HG03108 (cell line): ENCODE measurements at regions not wholly inside any gene's neighbourhood (a gene's known extent, or its start where the extent isn't known, plus 50 kb on each side); places are given as distances from the start of the nearest gene placed in this dataset.
"Not testable (repeated sequence)": the region's sequence is repeated elsewhere in the genome, so short reads cannot be mapped to it uniquely, and the experiment has no call there.

ENCODE experiments used
- ATAC-seq: cut with Tn5 transposase; IDR thresholded peaks from one replicate; pipeline ENCODE4 v1.9.1; 2021; ENCODE audit warnings: moderate library complexity; ENCODE audit not compliant: unreplicated experiment

DNA sequence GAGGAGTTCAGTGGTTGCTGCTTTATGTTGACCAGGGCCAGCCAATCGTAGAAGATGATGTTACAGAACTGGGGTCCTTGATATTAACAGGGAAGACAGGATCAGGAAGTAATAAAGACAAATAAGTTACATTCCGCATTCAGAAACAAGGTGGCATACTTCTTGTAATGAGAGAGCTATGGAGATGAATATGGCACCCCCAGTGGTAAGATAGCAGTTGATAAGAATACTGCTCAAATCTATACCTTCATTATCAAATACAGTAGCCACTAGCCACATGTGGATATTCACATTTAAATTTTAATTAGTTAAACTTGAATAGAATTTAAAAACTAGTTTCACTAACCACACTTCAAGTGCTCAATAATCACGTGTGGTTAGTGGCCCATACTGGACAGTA, 290.4 kb upstream of the RBMS1 start:
- no peak for ATAC-seq

DNA sequence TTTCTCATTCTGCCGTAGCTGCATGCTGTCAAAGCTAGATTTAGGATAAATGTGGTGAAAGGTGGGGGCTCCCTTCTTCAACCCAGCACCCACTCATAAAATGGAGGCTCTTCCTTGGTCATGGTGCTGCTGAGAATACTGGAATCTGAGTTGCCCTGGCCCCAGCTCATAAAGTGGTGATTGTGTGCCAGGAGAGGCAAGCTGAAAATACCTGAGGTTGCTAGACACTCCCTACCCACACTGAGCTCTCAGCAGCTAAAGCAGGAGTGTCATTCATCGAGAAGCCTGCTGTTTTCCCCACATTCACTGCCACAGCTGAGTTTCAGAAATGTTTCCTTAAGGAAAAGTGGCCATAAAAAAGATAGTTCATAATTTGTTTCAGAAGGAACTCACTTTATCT, 297.1 kb upstream of the RBMS1 start:
- no peak for ATAC-seq

DNA sequence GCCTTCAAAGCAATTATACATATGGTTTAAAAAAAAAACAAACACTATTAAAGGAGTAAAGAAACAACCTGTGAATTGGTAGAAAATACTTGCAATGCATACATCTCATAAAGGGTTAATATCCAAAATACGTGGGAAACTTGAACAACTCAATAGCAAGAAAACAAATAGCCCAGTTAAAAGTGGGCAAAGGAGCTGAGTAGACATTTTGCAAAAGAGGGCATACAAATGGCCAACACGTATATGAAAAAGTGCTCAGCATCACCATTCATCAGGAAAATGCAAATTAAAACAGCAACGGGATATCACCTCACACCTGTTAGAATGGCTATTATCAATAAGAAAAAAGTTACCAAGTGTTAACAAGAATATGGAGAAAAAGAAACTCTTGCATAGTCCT, 298.3 kb upstream of the RBMS1 start:
- ATAC-seq: no peak

DNA sequence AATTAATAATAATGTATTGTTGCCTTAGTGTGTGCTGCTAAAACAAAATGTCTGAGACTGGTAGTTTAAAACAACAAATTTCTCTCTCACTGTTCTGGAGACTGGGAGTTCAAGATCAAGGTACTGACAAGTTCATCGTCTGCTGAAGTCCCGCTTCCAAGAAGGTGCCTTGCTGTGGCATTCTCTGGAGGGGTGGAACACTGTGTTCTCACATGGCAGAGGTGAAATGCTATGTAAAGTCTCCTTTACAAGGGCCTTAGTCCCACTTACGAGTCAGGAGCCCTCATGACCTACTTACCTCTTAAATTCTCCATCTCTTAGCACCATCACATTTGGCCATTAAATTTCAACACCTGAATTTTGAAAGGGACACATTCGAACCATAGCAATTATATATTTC, 299.2 kb upstream of the RBMS1 start:
- no peak for ATAC-seq

DNA sequence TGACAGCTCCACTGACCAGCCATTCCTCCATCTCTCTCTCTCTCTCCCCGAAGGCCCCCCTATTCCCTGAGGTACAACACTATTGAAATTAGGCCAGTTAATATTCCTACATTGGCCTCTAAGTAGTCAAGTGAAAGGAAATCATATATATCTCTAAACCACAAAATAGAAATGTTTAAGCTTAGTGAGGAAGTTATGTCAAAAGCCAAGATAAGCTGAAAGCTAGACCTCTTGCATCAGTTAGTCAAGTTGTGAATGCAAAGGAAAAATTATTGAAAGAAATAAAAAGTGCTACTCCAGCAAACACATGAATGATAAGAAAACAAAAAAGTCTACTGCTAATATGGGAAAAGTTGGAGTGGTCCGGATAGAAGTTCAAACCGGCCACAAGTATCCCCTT, 301.3 kb upstream of the RBMS1 start:
- ATAC-seq: no peak

DNA sequence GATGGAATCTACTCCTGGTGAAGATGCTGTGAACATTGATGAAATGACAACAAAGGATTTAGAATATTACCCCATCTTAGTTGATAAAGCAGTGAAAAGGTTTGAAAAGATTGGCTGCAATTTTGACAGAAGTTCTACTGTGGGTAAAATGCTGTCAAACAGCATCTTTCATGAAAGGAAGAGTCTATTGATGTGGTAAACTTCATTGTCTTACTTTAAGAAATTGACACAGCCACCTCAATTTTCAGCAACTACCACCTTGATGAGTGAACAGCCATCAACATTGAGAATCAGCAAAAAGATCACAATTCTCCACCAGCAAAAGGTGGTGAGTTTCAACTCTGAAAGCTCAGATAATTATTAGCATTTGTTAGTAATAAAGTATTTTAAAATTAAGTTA, 310.3 kb upstream of the RBMS1 start:
- no peak for ATAC-seq

DNA sequence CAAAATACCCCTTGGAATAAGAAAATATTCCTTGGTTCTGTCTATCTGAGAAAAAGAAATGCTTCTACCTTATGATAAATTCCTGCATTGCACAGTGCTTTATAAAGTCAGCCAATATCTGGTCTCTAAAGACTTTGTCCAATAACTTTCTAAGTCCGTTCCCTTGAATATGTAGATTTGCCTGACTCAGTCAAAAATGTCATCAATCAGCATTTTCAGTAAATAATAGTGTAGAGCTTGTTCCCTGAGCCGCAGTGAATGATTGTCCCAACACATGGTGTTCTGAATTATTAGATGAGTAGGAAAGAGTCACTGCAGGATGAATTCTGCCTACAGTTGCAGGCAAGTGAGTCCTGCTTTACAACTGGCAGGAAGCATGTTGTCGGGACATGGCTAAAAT, 316.8 kb upstream of the RBMS1 start:
- no peak for ATAC-seq

DNA sequence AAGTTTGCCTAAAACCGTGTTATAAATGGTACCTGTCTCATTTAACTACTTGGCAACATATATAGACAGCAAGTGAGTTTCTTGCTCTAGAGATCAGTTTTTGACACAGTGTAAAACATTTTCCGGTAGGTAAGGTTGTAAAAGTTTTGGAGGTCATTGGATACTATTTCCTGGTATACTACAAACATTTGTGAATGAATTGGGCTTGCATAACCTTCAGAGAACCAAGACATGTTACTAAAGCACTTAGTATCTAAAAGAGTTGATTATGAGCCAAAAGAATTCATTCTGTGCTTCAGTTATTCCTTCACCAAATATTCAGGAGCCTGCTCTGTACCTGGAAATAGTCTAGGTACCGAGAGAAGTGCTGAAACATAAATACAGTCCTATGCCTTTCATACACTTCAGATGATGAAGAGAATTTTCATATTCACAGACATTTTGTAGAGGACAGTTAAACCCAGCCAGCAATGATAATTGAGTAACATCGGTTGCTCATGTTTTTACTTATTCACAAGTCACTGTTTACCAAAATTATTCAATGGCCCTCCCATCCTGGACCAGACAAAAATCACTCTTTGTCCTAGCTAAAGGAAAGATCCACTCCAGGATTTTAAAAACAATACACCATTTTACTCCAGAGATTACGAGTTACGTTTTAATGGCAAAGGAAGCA, 319.4 kb upstream of the RBMS1 start:
- ATAC-seq: no peak

DNA sequence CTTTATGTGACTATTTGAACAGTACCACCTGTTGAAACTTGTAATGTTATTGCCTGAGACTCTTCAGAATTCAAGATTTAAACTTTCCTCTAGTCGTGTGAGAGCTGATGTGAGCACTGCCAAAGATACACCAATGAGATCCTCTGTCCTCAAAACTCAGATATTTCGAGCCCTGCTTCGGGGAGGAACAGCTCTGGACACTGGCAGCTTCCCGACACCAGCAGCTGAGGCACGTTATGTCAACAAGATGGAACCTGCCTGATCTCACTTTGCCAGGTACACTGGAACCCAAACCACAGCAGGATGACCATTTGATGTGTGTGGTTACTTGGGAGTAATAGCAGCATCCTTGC, 319.9 kb upstream of the RBMS1 start:
- no peak for ATAC-seq

DNA sequence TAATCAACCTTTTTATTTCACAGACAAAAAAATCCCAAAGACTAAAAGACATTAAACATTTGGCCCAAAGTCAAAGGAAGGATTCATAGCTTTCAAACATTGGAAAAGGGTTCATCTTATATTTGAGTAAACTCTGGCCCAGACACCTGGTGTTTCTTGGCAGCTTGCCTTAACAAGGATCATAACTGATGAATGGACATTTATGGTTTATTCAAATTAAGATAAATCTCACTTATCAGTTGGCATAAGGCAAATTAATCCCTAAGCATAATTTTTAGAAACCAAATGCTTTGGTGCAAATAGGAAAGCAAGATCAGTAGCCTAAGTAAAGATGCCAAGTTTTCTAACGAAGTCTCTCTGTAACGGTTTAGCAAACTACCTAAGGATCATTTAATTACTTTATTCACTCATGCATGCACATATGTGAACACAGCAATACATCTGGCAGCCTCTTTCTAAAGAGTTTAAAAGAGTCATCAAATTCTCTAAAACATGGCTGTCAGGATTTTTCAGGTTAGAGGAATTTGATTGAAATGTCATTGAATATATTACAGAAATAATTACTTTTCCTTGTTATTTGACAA, 323.4 kb upstream of the RBMS1 start:
- no peak for ATAC-seq

DNA sequence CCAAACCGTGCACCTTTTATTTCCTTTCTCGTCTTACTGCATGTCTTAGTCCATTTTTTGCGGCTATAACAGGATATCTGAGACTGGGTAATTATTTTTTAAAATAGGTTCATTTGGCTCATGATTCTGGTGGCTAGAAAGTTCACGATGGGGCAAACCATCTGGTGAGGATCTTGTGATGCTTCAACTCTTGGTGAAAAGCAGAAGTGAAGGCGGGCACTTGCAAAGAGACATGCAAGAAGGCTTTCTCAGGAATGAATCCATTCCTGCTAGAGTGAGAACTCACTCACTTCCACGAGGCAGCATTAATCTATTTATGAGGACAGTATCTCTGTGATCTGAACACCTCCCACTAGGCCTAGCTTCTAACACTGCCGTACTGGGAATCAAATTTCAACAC, 327.1 kb upstream of the RBMS1 start:
- no peak for ATAC-seq

DNA sequence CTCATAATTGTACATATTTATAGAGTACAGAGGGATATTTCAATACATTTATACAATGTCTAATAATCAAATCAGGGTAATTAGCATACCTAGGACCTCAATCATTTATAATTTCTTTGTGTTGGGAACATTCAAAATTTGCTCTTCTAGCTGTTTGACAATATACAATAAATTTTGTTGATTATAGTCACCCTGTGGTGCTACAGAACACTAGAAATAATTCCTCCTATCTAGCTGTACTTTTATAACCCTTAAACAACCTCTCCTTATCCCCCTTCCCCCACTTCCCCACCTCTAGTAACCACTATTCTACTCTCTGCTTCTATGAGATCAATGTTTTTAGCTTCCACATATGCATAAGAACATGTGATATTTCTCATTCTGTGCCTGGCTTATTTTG, 328.4 kb upstream of the RBMS1 start:
- no peak for ATAC-seq

DNA sequence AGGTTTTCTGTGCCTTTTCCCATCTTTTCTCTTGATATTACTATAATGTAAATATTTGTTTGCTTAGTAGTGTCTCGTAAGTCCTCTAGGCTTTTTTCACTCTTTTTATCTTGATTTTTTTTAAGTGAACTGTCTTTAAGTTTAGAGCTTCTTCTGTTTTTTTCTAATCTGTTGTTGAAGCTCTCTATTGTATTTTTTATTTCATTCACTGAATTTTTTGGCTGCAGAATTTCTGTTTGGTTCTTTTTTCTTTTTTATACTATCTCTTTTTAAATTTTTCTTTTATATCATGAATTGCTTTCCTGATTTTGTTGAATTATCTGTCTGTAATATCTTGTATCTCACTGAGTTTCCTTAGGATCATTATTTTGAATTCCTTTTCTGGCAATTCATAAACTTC, 331.8 kb upstream of the RBMS1 start:
- no peak for ATAC-seq

DNA sequence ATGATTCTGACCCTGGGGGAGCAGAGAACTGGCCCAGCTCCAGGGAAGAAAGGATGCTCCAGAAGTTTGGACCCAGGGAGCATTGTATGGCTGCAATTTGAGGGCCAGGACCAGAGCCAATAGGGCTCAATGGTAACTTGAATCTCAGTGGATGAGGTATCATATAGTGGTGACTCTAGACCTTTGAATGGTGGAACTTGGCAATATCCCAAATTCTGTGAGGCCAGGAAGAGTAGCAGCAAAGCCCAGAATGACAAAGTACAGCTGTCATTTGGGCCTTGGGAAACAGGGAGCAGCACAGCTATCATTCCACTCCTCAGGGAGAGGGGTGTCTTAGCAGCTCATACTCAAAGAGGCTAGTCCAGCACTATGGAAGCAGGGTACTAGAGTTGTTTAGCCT, 332.9 kb upstream of the RBMS1 start:
- no peak for ATAC-seq

DNA sequence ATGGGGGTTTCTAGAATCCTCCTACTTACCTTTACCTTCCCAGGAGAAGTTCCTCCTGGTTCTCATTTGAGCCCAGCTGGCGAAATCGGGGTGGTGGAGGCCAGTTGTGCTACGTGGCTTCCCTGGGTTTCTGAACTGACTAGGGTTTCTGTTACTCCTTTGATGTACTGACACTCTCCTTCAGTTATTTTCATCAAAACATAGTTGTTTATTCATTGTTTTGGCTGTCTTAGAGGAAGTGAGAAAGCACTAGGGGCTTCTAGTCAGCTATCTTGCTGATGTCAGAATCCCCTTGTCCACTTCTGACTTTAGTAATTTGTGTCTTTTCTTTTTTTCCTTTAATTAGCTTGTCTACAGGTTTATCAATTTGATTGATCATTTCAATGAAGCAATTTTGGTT, 332.2 kb upstream of the TANK start:
- no peak for ATAC-seq

DNA sequence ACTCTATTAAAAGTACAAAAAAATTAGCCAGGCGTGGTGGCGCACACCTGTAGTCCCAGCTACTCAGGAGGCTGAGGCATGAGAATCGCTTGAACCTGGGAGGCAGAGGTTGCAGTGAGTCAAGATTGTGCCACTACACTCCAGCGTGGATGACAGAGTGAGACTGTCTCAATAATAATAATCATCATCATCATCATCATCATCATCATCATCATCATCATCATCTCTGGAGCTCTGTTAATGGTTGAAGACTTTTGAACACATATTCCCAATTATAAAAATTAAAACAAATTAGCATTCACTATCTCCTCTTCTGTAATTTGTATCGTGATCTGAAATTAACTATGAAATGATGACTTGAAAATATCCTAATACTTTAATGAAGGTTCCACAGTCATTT, 327.8 kb upstream of the TANK start:
- ATAC-seq: not testable (repeated sequence)

DNA sequence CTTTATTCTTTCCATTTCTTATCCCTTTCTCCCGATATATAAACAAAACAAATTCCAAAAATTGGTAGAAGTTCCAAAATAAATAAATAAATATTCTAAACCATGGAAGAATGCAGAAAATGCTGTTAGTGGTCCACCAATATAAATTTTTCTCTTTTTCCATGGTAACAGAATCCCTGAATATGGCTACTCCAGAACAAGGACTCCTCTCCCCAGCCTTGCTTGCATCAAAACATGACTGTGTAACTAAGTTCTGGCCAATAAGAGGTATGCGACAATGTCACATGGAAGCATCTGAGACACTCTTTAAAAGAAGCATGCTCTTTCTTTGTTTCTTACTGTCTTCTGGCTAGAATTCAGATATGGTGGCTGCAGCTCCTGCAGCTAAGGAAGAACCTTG, 325.1 kb upstream of the TANK start:
- no peak for ATAC-seq

DNA sequence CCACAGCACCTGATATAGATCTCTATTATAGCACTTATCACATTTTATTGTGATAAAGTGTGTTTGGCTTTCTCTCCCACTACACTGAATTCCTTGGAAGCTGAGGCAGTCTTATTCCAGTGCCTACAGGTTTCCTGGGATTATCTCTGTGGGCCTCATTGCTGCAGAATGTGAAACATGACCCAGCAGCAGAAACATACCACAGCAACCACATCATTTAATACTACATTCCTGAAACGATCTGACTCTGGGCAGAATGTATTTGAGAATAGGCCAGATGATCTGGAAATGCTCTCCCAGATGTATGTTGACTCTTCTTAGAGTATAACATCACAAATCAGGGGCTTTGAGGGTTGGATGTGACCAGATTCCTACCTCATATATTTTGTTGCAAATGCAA, 323.5 kb upstream of the TANK start:
- no peak for ATAC-seq

DNA sequence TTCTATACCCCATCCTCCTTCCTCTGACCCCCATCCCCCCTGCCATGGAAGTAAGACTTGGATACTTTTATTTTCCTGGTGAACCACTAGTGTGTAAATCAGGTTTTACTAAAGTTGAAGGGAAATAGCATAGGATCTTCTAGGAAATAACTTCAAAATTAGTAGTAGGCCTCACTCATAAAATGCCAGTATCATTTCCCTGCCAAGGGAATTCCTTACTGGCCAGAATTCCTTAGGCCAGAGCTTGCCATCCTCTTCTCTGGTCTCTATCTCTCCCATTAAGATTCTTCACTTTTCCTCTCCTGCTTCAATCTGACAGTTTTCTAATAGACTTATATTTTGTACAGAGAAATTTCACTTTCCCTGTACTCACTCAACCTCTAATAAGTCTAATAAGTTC, 322.8 kb upstream of the TANK start:
- ATAC-seq: no peak

DNA sequence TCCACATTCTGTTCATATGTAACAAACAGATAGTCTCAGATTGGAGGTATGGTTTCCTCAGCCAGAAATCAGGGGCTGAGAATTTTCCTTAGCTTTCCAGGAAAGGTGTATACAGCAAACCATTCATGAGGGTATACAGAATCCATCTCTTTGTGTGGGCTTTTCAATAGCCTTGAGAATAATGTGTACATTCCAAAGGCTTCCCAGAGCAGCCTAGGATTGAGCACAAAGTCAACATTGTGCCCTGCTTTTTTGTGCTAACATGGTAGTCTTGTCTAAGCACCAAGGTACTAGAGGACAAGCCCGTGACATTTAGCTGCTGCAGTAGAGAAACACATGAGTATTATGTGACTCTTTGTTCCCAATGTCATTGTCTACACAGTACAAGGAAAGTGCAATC, 322.1 kb upstream of the TANK start:
- ATAC-seq: no peak

DNA sequence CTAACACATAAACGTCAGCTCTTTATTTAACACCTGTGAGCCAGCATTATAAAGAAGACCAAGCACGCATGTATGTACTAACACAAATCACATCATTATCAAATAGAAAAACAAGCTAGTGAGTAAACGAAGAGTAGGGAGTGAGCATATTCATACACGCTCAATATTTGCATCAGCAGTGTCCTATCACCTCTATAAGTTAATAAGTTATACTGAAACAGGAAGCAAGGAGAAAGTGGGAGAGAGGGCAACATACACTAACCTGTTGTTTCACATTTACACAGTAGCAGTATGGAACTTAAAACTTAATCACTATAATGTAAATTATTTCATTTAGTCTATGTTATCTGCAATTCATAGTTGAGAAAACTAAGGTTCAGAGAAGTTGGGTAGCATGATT, 321.5 kb upstream of the TANK start:
- no peak for ATAC-seq

DNA sequence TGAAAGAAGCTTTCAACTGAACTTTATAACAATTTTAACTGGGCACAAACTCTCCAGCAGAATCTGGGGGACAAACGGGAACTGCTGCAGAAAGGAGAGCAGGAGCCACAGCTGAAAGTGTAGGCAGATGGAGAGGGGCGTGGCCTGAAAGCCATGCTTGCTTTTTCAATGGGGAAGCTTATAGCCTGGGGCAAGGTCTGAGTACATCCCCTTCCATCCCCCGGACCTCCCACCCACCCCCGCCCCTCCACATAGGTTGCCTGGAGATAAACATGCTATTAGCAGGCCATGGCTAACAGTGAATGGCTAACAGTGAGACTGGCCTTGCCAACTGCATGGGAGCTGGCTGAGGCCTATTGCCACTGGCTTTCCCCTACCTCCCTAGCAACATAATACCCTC, 317.9 kb upstream of the TANK start:
- no peak for ATAC-seq

DNA sequence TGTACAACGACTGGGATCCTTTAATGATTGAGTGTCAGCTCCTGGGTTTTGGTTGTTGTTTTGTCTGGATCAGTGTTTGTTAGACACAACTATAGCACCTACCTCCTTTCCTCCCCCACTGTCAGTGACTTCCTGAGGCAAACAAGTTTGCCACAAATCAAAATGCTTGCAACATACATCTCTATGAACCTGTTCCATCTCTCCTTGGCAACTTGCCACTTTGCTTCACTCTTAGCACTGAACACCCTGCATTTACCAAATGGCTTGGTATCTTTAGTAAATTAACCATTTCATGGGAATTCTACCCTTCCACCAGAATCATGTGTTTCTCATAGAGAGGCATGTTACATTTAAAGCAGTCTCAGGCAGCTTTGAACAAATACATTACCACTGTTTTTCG, 301.1 kb upstream of the TANK start:
- ATAC-seq: no peak
